ENCODE measurements at regions not wholly inside any gene's neighbourhood (a gene's known extent, or its start where the extent isn't known, plus 50 kb on each side); places are given as distances from the start of the nearest gene placed in this dataset.
"Not testable (repeated sequence)": the region's sequence is repeated elsewhere in the genome, so short reads cannot be mapped to it uniquely, and the experiment has no call there.

DNA sequence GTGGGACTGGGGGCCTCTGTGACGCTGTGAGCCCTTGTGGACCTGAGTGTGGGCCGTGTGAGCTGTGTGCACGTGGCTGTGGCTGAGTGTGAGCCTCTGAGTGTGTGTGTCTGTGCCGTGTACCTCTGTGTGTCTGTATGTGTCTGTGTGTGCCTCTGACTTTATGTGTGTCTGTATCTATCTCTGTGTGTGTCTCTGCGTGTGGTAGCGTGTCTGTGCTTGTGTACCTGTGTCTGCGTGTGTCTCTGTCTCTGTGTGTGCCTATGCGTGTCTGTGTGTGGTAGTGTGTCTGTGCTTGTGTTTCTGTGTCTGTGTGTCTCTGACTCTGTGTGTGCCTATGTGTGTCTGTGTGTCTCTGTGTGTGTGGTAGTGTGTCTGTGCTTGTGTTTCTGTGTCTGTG is 158.2 kb downstream of the TMEM121 start:
- DNase-seq (ENCODE audit: low read depth, low spot score); H3K4me3 ChIP-seq (ENCODE audit: low read length): not testable (repeated sequence)

DNA sequence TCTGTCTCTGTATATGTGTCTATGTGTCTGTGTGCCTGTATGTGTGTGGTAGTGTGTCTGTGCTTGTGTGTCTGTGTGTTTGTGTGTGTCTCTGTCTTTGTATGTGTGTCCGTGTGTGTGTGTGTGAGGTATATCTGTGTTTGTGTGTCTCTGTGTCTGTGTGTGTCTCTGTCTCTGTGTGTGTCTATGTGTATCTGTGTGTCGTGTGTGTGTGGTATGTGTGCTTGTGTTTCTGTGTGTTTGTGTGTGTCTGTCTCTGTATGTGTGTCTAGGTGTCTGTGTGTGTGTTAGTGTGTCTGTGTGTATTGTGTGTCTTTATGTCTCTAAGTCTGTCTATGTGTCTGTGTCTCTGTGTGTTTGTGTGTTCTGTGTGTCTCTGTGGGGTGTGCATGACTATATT is 158.6 kb downstream of the TMEM121 start:
- H3K4me3 ChIP-seq (ENCODE audit: low read length), result no peak overlapping the region
- DNase-seq (ENCODE audit: low read depth, low spot score), result no peak

GRCh38 chr14:105685605-105686004 is 159.2 kb downstream of the TMEM121 start:
- DNase-seq (ENCODE audit: low read depth, low spot score); H3K4me3 ChIP-seq (ENCODE audit: low read length): not testable (repeated sequence)

- not testable (repeated sequence) for DNase-seq (ENCODE audit: low read depth, low spot score); H3K4me3 ChIP-seq (ENCODE audit: low read length)
Observed at GRCh38 chr14:105686050-105686449, 159.7 kb downstream of the TMEM121 start.

- not testable (repeated sequence) for DNase-seq (ENCODE audit: low read depth, low spot score); H3K4me3 ChIP-seq (ENCODE audit: low read length)
Observed at GRCh38 chr14:105686462-105687170, 160.2 kb downstream of the TMEM121 start.

DNA sequence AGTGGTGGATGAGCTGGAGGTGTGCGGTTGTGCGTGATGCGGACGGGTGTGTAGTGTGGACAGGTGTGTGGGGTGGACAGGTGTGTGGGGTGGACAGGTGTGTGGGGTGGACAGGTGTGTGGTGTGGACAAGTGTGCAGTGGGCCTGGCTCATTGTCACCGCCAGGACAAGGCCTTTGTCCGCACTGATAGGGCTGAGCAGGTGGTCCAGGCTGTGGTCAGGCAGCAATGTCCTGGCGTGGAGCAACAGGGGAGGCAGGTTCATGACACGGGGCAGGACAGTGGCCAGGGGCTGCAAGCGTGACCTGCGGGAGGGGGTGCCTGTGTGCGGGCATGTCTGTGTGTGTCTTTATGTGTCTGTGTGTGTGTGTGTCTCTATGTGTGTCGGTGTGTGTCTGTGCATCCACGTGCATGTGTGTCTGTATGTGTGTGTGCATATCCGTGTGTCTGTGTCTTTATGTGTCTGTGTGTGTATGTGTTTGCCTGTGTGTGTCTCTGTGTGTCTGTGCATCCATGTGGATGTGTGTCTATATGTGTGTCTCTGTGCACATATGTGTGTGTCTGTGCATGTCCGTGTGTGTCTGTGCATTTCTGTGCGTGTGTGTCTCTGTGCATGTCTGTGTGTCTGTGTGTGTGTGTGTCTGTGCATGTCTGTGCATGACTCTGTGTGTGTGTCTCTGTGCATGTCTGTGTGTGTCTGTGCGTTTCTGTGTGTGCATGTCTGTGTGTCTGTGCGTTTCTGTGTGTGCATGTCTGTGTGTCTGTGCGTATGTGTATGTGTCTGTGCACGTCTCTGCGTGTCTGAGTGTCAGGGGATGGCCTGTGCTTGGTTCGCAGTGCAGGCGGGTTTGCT is 161.0 kb downstream of the TMEM121 start:
- H3K4me3 ChIP-seq (ENCODE audit: low read length); DNase-seq (ENCODE audit: low read depth, low spot score): not testable (repeated sequence)

- H3K4me3 ChIP-seq (ENCODE audit: low read length); DNase-seq (ENCODE audit: low read depth, low spot score): not testable (repeated sequence)
Observed at GRCh38 chr14:105688023-105688351, 161.6 kb downstream of the TMEM121 start.

DNA sequence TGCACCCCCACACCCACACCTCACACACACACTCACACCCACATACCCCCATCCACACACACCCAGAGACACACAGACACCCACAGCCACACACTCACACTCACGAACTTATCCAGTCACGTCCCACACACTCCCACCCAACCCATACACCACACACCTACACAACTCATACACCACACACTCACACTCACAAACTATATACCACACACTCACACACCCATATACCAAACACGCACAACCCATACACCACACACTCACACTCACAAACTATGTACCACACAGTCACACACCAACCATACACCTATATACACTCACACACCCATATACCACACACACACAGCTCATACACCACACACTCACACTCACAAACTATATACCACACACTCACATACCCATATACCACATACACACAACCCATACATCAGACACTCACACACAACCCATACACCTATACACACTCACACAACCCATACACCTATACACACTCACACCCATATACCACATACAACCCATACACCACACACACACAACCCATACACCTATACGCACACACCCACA is 162.4 kb downstream of the TMEM121 start:
- not testable (repeated sequence) for DNase-seq (ENCODE audit: low read depth, low spot score); H3K4me3 ChIP-seq (ENCODE audit: low read length)

- no peak for DNase-seq (ENCODE audit: low read depth, low spot score)
- no peak overlapping the region for H3K4me3 ChIP-seq (ENCODE audit: low read length)
Observed at GRCh38 chr14:105689722-105690121, 163.3 kb downstream of the TMEM121 start.

DNA sequence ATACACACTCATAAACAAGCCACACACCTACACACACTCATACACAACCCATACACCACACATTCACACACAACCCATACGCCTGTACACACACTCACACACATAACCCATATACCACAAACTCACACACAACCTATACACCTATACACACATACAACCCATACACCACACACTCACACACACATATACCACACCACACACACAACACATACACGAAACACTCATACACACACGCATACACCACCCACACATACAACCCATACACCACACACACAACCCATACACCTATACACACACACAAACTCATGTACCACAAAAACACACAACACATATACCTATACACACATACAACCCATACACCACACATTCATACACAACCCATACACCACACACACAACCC is 164.3 kb downstream of the TMEM121 start:
- no peak overlapping the region for H3K4me3 ChIP-seq (ENCODE audit: low read length)
- no peak for DNase-seq (ENCODE audit: low read depth, low spot score)

- not testable (repeated sequence) for DNase-seq (ENCODE audit: low read depth, low spot score); H3K4me3 ChIP-seq (ENCODE audit: low read length)
Observed at GRCh38 chr14:105691321-105692109, 165.1 kb downstream of the TMEM121 start.

- H3K4me3 ChIP-seq (ENCODE audit: low read length); DNase-seq (ENCODE audit: low read depth, low spot score): not testable (repeated sequence)
Observed at GRCh38 chr14:105692110-105692685, 165.8 kb downstream of the TMEM121 start.

DNA sequence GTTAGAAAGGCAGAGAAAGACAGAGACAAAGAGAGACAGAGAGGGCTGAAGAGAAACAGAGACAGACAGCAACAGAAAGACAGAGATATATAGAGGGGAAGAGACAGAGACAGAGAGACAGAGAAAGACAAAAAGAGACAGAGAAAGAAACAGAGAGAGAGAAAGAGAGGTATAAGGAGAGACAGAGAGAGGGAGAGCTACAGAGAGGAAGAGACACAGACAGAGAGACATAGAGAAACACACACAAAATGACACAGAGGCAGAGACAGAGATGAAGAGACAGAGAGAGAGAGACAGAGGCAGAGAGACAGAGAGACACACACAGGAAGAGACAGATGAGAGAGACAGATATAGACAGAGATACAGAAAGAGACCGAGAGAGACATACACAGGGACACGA is 168.6 kb downstream of the TMEM121 start:
- no peak for DNase-seq (ENCODE audit: low read depth, low spot score)

DNA sequence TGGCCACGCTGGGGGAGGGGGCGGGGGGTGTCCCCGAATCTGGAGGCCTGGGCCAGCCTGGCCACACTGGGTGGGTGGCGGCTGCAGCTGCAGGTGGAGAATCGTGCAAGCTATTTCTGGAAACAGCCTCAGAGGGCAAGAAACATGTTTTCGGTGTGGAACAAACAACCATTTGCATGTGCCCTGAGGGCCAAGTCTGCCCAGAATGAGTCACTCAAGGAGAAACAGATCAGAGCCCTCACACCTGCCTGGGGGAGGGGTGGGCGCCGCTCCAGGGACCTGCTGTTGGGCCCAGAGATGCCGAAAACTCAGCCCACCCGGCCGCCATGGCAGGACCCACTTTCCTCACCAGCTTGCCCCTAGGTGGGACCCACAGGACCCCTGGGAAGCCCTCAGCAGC is 170.0 kb downstream of the TMEM121 start:
- not testable (repeated sequence) for H3K4me3 ChIP-seq (ENCODE audit: low read length); DNase-seq (ENCODE audit: low read depth, low spot score)

More for the DNA sequence above, 168.6 kb downstream of the TMEM121 start:
- no peak overlapping the region for H3K4me3 ChIP-seq (ENCODE audit: low read length)

- not testable (repeated sequence) for DNase-seq (ENCODE audit: low read depth, low spot score); H3K4me3 ChIP-seq (ENCODE audit: low read length)
Observed at GRCh38 chr14:105697414-105697813, 171.0 kb downstream of the TMEM121 start.

DNA sequence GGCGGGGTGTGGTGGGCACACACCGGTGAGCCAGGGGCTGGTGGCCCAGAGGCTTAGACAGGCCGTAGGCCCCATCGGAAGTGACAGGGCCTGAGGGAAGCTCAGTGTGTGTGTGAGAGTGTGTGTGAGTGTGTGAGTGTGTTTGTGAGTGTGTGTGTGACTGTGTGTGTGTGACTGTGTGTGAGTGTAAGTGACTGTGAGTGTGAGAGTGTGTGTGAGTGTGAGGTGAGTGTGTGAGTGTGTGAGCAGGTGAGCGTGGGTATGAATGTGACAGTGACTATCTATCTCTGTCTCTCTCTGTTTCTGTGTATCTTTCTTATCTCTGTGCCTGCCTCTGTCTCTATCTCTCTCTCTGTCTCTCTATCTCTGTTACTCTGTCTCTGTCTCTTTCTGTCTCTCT is 171.6 kb downstream of the TMEM121 start:
- not testable (repeated sequence) for H3K4me3 ChIP-seq (ENCODE audit: low read length); DNase-seq (ENCODE audit: low read depth, low spot score)

DNA sequence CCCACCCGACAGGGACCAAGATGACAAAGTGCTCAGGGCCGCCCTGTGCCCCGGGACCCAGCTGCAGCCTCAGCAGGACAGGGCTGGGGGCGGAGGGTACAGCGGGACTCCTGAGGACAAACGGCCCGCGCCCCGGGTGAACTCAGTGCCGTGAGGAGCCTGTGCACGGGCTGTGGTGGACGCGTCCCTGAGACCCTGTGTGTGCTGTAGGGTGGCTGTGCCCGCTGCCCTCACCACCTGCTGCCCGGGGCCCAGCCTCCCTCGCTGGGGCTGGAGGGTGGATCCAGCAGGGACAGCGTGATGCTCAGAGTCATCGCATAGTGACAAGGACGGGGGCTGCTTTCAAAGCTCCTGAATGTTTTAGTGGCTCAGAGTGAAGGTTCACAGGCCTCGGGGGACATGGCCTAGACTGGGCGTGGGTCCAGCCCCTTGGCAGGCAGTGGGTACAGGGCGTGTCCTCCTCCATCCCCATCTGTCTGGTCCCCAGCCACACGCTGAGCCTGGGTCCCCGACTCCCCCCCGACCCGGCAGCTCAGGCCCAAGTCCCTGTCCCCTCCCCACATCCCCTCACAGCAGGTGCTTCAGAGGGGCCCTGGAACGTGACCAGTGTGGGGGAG is 172.7 kb downstream of the TMEM121 start:
- not testable (repeated sequence) for H3K4me3 ChIP-seq (ENCODE audit: low read length)

GRCh38 chr14:105699706-105700105 is 173.3 kb downstream of the TMEM121 start:
- not testable (repeated sequence) for DNase-seq (ENCODE audit: low read depth, low spot score); H3K4me3 ChIP-seq (ENCODE audit: low read length)

More for the DNA sequence above, 172.7 kb downstream of the TMEM121 start:
- DNase-seq (ENCODE audit: low read depth, low spot score), result not testable (repeated sequence)

All from Jurkat, Clone E6-1 (cell line).